OCI-LY1 (cell line): ENCODE measurements at regions not wholly inside any gene's neighbourhood (a gene's known extent, or its start where the extent isn't known, plus 50 kb on each side); places are given as distances from the start of the nearest gene placed in this dataset.

Experiments used
- CTCF ChIP-seq: fragments of 200-600 bp; sonication (generic), shearing (Covaris generic); IDR thresholded peaks from 2 replicates; pipeline ENCODE4 v1.5.1; 2017; ENCODE audit warnings: mild to moderate bottlenecking, antibody characterized with exemption, low read length, moderate library complexity, mixed read lengths
- EZH2 ChIP-seq: fragments of 200-600 bp; sonication (generic), shearing (Covaris generic); IDR thresholded peaks from 2 replicates; pipeline ENCODE4 v1.8.0; 2017; ENCODE audit warnings: borderline replicate concordance, mixed run types, mild to moderate bottlenecking, antibody characterized with exemption, low read length, moderate library complexity, mixed read lengths

DNA sequence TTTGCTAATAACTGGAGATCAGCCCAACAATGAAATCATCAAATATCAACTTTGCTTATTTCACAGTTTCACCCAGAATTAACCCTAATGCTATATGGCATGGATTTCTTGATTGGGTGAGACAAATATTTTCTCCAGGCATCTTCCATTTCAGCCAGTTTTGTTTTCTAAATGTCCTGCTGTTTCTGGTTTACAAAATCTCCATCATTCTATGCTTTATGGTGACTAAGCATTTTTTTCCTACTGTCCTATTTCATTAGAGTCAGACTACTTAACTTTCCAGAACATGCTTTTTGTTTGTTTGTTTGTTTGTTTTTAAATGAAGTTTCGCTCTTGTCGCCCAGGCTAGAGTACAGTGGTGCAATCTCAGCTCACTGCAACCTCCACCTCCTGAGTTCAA, 59.5 kb upstream of the EXOC2 start:
- TF ChIP-seq CTCF = no peak
- no peak for TF ChIP-seq EZH2
